ENCODE measurements at regions not wholly inside any gene's neighbourhood (a gene's known extent, or its start where the extent isn't known, plus 50 kb on each side); places are given as distances from the start of the nearest gene placed in this dataset.

DNA sequence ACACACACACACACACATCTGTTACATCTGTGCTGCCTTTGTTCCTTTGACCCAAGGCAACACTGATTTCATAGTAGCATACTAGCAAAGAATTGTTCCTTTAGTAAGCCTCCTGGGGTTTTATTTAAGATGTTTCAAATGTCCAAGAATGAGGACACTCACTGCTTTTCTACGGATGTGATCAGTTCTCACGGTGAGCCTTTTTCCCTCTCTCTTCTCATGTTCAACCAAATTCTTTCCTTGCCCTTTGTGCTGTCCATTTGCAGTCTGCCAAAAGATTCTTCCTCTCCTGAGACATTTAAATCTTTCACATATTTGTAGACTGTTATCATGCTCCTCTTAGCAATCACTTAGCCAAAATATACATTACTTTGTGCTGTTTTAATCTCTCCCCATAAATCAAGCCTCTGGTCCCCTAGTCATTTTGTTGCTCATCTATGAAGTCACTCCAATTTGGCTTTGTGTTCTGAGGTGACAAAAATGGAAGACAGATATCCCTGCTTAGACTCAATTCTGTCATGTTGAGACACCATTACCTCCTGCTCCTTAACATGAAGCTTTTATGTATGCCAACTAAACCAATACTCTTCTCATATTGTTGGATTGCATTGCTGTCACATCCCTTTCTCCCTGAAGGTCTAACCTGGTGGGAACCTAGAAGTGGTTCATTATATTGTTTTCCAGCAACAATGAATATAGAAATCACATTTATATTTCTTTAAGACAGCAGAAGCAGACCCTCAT lies 1605.3 kb upstream of the ACVR2A start:
- no peaks in the 10 kb centered on the region for H3K27me3 Mint-ChIP-seq
- CTCF ChIA-PET: no interaction called here

DNA sequence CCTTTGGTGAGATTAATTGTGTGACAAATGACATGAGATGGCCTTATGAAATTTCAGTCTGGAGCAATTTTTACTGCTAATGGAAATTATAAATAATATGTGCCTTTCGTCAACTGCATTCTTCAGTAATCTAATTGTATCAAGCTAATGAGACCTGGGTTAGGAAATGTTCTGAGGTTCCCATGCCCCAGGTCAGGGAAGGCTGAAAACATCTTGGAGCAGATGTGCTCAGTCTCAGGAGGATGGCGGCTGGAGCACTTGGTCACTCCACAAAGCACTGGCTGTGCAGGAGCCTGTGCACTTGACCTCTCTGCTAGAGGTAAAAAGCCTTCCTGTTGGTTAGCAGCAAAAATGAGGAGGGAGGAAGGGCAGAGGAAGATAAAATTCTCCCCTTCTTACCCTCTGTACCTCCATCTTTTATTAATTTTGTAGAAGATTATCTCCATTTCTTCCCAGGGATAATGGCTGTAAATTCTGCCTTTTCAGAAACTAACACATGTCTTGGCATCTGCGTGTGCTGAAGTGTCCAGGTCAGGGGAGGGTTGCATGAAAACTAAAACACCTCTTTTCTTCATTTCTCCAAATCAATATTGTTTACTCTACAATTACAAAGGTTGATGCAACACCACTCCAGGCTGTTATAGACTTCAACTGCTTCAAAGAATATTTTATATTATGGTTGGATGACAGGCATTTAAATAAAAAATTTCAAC lies 1606.4 kb upstream of the ACVR2A start:
- no peak for ATAC-seq (ENCODE audit: low read depth)
- Histone ChIP-seq H3K36me3 (replicated peaks in 1 of 2; ENCODE audit: control extremely low read depth in 1 of 2, control insufficient read depth in 1 of 2, extremely low read depth in 1 of 2, insufficient read depth in 2 of 2, low read length in 1 of 2) (no peaks in the 10 kb centered on the region), H3K79me2 (ENCODE audit: control insufficient read depth, insufficient read depth, low read length) (no peaks in the 10 kb centered on the region), H3K27me3 (replicated peaks in 1 of 4; ENCODE audit: control extremely low read depth in 1 of 4, control insufficient read depth in 3 of 4, insufficient read depth in 4 of 4, low read length in 3 of 4) (no peaks in the 10 kb centered on the region), H2AFZ (ENCODE audit: insufficient read depth, low read depth, low read length, poor library complexity, severe bottlenecking) (no peak overlapping the region), H3K9me3 (ENCODE audit: control extremely low read depth in 1 of 3, control insufficient read depth in 2 of 3, insufficient read depth in 1 of 3, low read length in 2 of 3) (no peaks in the 10 kb centered on the region), H3K4me3 (ENCODE audit: control extremely low read depth in 1 of 5, extremely low read depth in 1 of 5, insufficient read depth in 1 of 5, low read depth in 2 of 5, low read length in 4 of 5) (no peak overlapping the region), H3K27ac (ENCODE audit: low read length in 2 of 2) (no peak overlapping the region), H3K4me2 (replicated peaks; ENCODE audit: low read depth, low read length, poor library complexity, severe bottlenecking) (no peak overlapping the region), H4K20me1 (ENCODE audit: control insufficient read depth, insufficient read depth, low read length, poor library complexity, severe bottlenecking) (no peaks in the 10 kb centered on the region), H3K9ac (ENCODE audit: low read length) (no peak overlapping the region), H3K4me1 (ENCODE audit: control insufficient read depth in 2 of 2, insufficient read depth in 2 of 2, low read length in 2 of 2) (no peaks in the 10 kb centered on the region)
- Mint-ChIP-seq H3K4me3 (no peak overlapping the region), H3K4me1 (no peaks in the 10 kb centered on the region), H3K9me3 (ENCODE audit: insufficient read depth) (no peaks in the 10 kb centered on the region), H3K27me3 (no peaks in the 10 kb centered on the region), H3K27ac (no peak overlapping the region)
- no peak for DNase-seq
- ChIA-PET CTCF (no interaction called here), POLR2A (no interaction called here)
- intact Hi-C loops (cut with micrococcal nuclease): no loop called here
- 100% methylated on average over 2 of the region's 3 CpGs for WGBS (ENCODE audit: insufficient coverage)
- TF ChIP-seq, protein P1, sequence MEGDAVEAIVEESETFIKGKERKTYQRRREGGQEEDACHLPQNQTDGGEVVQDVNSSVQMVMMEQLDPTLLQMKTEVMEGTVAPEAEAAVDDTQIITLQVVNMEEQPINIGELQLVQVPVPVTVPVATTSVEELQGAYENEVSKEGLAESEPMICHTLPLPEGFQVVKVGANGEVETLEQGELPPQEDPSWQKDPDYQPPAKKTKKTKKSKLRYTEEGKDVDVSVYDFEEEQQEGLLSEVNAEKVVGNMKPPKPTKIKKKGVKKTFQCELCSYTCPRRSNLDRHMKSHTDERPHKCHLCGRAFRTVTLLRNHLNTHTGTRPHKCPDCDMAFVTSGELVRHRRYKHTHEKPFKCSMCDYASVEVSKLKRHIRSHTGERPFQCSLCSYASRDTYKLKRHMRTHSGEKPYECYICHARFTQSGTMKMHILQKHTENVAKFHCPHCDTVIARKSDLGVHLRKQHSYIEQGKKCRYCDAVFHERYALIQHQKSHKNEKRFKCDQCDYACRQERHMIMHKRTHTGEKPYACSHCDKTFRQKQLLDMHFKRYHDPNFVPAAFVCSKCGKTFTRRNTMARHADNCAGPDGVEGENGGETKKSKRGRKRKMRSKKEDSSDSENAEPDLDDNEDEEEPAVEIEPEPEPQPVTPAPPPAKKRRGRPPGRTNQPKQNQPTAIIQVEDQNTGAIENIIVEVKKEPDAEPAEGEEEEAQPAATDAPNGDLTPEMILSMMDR (IDR thresholded peaks at IDR 0.05): no peak
- TF ChIP-seq EZH2 (IDR thresholded peaks at IDR 0.05; ENCODE audit: borderline replicate concordance, insufficient read depth, low read depth, low read length, poor library complexity, severe bottlenecking): no peak

More for the DNA sequence above, 1605.3 kb upstream of the ACVR2A start:
- no peak for ATAC-seq (ENCODE audit: low read depth)
- Histone ChIP-seq H3K36me3 (replicated peaks in 1 of 2; ENCODE audit: control extremely low read depth in 1 of 2, control insufficient read depth in 1 of 2, extremely low read depth in 1 of 2, insufficient read depth in 2 of 2, low read length in 1 of 2) (no peaks in the 10 kb centered on the region), H4K20me1 (ENCODE audit: control insufficient read depth, insufficient read depth, low read length, poor library complexity, severe bottlenecking) (no peaks in the 10 kb centered on the region), H3K9ac (ENCODE audit: low read length) (no peak overlapping the region), H3K4me1 (ENCODE audit: control insufficient read depth in 2 of 2, insufficient read depth in 2 of 2, low read length in 2 of 2) (no peaks in the 10 kb centered on the region), H3K4me3 (ENCODE audit: control extremely low read depth in 1 of 5, extremely low read depth in 1 of 5, insufficient read depth in 1 of 5, low read depth in 2 of 5, low read length in 4 of 5) (no peak overlapping the region), H3K27me3 (replicated peaks in 1 of 4; ENCODE audit: control extremely low read depth in 1 of 4, control insufficient read depth in 3 of 4, insufficient read depth in 4 of 4, low read length in 3 of 4) (no peaks in the 10 kb centered on the region), H2AFZ (ENCODE audit: insufficient read depth, low read depth, low read length, poor library complexity, severe bottlenecking) (no peak overlapping the region), H3K9me3 (ENCODE audit: control extremely low read depth in 1 of 3, control insufficient read depth in 2 of 3, insufficient read depth in 1 of 3, low read length in 2 of 3) (no peaks in the 10 kb centered on the region), H3K27ac (ENCODE audit: low read length in 2 of 2) (no peak overlapping the region), H3K4me2 (replicated peaks; ENCODE audit: low read depth, low read length, poor library complexity, severe bottlenecking) (no peak overlapping the region), H3K79me2 (ENCODE audit: control insufficient read depth, insufficient read depth, low read length) (no peaks in the 10 kb centered on the region)
- Mint-ChIP-seq H3K4me3 (no peak overlapping the region), H3K27ac (no peak overlapping the region), H3K4me1 (no peaks in the 10 kb centered on the region), H3K9me3 (ENCODE audit: insufficient read depth) (no peaks in the 10 kb centered on the region)
- POLR2A ChIA-PET: no interaction called here
- no peak for DNase-seq
- no peak for TF ChIP-seq EZH2 (IDR thresholded peaks at IDR 0.05; ENCODE audit: borderline replicate concordance, insufficient read depth, low read depth, low read length, poor library complexity, severe bottlenecking)
- TF ChIP-seq, protein P1 (IDR thresholded peaks at IDR 0.05): no peak
- intact Hi-C loops (cut with micrococcal nuclease): no loop called here
- 100% methylated on average over 2 of the region's 2 CpGs for WGBS (ENCODE audit: insufficient coverage)
